GM21825 (cell line): ENCODE measurements at regions not wholly inside any gene's neighbourhood (a gene's known extent, or its start where the extent isn't known, plus 50 kb on each side); places are given as distances from the start of the nearest gene placed in this dataset.
A peak's percentile ranks its signal among the peaks of the same experiment; 100 is the strongest.
"Not testable (repeated sequence)": the region's sequence is repeated elsewhere in the genome, so short reads cannot be mapped to it uniquely, and the experiment has no call there.

ENCODE experiments used
- ATAC-seq: cut with Tn5 transposase; IDR thresholded peaks from one replicate; pipeline ENCODE4 v1.9.1; 2021; ENCODE audit warnings: mild to moderate bottlenecking, moderate library complexity; ENCODE audit not compliant: unreplicated experiment

DNA sequence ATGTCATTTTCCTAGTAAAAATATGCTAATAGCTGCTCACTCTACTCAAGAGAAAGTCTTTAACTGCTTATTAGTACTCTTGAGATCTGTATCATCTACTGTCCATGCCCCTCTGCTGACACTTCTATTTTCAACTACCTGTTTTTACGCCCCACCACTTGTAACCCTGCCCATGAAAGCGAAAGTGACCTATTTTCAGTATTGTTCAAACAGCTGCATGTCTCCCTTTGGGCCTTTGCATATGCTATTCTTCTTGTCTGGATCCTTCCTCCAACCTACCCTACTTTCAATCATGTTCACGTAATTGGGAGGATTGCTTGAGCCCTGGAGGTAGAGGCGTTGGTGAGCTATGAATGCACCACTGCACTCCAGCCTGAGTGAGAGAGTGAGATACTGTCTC is 1481.3 kb downstream of the GATA3 start:
- peak; percentile 65 for ATAC-seq

DNA sequence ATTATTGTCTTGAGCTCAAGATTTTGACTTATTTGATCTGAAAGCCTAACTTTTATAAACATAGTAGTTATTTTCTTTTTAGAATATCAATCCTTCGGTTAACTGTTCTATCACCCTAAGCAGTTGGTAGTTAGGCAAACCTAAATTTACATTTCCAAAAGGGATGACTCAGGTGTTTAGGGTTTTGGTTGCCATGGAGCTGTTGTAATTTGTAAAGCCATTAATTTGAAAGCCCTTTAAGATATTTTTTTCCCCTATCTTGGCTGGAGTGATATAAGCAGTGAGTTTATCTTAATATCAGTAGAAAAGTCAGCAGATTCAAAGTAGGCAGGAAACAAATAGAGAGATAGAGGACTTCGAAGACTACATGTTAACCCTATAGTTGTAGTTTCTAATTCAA is 1472.6 kb upstream of the CELF2 start:
- no peak for ATAC-seq

DNA sequence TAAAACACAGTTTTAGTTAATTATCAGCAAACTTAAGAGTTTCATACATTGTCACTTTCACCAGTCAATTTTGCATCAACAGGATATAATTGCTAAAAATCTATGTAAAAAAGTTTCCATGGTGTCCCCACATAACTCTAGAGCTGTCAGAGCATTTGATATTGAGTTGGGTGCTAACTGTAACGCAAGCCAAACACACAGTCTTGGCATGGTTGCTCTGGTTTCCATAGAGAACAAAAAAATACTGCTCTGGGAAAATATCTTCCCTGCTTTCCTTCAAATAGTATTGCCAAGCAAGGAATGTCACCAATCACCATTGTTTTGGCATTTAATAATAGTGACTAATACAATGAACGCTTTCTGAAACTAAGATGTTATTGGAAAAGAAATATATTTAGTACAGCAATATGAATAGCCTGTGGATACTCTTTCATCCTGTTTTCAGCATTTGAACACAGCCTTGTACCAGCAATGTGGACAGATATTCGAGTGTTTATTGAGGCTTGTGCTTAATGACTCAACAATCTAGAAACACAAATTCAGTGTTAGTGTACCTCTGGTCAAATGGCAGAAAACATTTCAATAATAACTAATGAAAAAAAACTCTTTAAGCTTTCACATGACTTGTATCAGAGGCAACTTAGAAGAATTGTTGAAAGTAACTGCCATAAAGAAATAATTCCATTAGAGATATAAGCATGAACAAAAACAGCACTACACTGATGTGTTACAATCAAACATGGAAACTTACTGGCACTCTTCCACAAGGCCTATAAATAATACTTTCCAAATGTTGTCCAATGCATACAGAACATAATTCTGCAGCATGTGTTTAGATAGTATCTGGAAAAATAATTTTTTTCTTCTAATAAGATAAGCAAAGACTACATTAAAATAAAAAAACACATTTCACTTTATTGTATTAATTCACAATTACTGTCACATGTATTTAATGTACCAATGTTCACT is 1469.5 kb upstream of the CELF2 start:
- ATAC-seq, result no peak

DNA sequence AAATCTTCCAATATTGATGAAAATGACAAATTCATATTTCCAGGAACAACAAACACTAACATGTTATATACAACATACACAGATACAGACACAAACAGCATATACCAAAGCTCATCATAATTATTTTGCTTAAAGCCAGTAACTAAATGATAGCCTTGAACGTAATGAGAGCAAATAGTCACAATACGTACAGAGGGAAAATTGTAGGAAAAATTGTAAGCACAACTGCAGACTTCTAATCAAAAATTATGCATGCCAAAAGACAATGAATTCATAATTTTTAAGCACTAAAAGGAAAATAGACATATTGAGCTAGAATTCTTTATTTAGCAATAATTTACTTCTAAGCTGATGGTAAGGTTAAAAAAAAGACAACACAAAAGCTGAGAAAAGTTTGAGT is 1466.9 kb upstream of the CELF2 start:
- no peak for ATAC-seq

DNA sequence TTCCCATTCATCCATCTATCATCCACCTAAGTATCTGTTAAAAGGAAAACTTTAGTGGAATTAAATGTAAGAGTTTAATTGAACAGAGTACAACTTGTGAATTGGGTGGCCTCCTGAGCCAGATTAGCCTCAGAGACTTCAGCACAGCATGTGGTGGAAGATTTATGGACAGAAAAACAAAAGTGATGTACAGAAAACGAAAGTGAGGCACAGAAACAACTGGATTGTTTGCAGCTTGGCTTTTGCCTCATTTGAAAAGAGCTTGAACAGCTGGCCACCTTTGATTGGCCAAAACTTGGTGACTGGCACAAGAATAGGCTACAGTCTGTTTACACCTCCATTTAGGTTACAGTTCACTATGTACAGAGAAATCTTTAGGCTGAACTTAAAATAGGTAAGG is 1463.4 kb upstream of the CELF2 start:
- no peak for ATAC-seq

DNA sequence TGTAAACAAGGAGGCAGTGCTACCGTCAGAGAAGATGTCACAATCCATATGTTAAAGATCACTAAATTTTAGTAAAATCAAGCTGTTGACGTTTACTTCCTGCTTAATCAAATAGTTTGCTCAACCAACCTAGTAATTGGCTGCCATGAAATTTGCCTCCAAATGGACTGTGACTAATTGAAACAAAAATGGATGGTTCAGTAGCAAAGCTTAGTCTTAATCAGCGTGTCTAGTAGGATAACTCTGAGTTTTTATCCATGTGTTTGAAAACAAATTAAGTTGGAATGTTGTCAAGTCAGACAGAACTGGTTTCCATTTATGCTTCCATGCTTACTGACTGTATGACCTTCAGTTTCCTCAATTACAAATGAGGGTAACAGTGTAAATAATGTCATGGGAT is 1456.7 kb upstream of the CELF2 start:
- ATAC-seq, result no peak

DNA sequence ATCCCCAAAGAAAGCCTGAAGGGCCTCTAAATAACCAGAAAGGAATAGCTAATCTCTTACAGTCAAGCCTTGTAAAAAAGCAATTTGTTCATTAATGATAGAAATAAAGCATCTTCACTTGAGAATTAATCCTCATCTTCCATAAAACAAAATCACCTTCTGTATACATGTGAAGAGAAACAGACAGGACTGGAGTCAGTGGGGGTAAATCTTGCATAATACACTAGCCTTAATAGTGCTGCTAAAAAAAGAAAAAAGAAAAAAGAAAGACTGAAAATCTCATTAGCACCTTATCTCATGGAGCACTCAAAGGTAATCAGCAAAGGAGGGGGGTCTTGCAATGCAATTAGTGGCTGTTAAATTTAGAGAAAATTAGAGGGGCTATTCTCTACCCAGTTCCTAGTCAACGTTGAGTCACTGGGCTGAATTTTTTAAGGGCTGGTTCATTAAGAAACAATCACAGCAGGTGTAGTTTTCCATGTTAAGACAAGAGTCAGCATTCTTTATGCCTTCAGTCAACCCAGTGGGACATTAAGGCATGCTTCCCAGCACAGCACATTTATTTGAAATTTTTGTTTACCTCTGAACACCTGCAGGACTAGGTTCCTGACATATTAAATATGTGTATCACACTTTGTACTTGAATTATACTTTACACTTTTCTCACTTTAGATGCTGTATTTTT is 1455.7 kb upstream of the CELF2 start:
- ATAC-seq, result no peak

DNA sequence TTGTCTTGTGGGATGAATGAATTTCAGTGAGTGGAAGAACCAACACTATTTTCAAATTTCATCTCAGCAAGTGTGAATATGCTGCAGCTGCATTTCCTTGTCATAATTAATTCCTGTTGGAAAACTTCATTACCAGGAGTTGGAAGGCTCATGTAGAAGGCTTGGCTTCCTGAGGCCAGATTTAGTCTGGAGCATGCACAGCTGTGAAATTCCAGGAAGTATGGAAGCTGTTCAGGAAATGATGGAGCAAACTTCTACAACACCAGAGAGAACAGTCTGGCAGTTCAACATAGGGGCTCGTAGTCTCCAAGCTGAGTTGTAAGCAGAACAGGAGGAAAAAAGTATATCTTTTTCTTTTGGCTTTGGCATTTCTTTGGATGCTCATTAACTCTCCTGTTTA is 1439.9 kb upstream of the CELF2 start:
- no peak for ATAC-seq

DNA sequence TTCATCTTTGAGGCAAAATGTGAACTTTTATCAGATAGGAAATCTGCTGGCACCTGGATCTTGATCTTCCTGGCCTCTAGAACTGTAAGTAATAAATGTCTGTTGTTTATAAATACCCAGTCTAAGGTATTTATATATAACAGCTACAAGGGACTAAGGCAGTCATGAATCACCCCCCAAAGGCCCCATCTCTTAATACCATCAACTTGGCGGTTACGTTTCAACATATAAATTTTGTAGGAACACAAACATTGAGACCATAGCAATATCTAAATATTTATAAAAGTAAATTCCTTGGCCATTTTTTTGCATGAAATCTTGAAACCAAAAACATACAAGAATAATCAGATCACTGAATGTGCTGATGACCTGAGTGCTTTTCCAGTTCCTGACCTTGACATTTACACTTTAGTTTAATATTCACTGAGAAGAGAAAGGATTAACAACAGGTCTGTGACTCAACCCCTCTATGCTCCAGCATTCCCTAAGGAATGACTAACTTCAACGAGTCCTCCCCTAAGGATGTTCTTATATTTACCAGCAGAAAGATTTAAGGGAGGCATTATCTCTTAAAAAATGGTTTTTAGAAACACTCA is 1438.5 kb upstream of the CELF2 start:
- no peak for ATAC-seq

DNA sequence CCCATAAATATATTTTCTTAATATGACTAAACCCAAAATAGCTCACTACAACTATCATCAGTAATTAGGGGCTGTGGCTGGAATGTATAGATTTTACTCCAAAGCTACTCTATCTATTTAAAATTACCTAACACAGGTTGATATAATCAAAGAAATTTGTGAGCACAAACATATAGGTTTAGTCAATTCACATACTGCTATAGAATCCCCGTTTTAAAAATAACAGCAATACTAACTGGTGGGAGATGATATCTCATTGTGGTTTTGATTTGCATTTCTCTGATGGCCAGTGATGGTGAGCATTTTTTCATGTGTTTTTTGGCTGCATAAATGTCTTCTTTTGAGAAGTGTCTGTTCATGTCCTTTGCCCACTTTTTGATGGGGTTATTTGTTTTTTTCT is 1434.9 kb upstream of the CELF2 start:
- not testable (repeated sequence) for ATAC-seq

DNA sequence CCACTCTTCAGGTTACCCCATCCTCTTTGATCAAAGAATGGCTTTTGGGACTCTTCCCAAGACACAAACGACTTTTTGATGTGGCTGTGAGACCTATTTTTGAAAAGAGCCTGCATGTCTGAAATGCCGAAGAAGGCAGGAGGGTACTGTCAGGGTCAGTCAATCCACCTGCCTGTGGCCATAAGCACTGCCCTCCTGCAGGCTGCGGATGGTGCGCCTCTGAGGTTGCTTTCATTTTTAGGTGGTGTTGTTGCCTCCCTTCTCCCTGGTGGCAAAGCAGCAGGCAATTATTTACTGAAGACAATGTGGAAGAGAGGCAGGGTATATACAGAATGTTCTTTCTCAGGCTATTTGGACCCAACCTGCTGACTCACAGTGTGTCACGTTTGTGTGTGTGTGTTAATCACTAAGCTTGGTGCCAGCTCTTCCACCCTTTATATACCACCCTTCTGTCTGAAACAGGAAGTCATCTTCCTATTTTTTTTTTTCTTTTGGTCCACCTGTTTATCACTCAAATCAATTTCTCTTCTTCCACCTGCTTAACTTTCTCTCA is 1421.2 kb upstream of the CELF2 start:
- ATAC-seq, result no peak

DNA sequence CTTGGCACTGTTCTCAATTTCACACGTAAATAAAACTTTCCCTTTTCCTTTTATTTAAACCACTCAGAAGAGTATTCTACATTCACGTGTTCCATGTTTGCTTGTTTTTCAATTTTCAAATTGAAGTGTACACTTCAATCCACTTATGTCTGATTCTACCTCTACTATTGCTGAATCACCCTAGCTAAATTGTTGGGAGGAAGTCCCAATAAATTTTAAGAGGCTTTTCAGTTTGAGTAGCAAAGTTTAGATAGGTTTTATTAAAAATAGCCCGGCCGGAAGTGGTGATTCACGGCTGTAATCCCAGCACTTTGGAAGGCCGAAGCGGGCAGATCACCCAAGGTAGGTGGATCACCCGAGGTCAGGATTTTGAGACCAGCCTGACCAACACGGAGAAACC is 1414.7 kb upstream of the CELF2 start:
- ATAC-seq, result no peak

DNA sequence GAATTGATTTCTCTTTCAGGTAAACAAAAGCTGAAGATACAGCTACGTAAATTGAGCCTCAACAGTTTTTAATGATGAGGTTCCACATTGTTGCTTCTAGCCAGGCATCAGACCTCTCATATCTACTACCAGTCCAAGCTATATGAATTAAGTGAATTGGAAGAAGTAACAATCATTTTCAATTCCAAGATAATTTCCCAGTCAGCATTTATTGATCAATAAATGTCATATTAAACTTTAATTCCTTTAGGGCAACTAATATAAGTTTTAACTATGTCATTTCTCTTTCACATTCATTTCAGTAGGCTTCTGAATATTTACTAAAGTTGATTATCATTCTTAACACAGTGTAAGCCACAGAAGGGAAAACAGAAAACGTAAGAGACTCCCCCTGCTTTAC is 1413.7 kb upstream of the CELF2 start:
- ATAC-seq, result no peak

DNA sequence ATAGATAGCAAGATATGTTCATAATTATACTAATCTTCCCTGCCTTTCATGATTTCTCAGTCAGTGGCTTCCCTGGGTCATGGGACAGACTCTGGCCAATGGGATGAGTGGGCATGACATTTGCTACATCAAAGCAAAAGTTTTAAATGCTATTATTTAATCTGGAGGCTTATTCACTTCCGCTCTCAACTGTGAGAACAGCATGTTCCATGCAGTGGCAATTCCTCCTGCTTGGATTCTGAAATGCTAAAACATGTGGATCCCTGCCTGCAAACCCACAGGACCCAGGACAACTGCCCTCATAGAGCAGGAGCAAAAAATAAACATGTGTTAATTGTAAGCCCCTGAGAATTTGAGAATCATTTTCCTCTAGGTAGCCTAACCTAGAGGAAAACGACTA is 1412.4 kb upstream of the CELF2 start:
- ATAC-seq, result no peak

DNA sequence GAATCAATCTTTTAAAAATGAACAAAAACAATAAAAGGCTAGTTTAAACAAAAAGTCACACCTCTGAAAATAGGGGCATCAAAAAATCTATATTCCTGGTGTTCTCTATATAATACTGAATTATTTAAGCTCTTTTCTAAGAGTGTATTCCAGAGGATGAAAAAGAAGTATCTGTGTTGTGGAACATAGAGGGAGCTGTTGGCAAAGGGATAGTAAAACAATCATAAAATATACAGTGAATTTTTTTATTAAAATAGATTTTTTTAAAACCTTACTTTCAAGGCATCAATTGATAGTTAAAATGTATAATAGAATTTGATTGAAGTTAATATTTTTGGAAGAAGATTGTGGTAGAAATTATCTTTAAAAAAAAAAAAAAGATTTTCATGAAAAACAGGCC is 1409.1 kb upstream of the CELF2 start:
- ATAC-seq, result no peak

DNA sequence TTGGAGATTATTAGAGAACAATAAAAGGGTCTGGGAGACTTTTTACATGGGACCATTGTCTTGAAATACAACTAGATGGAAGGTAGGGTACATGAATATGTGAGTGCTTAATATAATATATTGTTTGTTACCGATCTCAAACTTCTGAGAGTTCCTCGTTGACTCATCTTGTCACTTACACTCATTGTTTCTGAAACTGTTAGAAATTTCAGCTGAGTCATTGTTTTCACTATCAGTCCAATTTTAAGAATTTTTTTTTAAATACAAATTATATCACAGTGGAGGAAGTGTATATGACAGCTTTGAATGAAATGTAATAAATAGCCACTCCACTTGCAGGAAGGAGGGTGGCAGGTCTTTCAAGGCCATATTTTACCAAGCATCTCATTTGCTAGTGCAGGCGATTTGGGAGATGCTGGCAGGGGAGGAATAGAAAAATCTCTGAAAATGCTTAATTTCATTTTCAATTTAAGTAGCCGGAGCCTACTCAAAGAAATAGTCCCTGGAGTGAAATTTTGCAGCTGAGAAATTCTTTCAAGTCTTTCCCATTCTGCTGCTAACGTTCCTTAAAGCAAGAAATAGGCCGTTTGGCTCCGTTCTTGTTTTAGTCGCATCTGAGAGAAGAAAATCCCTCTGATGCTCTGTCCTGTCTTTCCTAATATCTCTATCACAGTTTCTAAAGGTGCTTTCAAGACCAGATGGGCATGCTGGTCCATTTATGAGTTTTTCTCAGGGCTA is 1404.2 kb upstream of the CELF2 start:
- ATAC-seq, result peak; percentile 96

DNA sequence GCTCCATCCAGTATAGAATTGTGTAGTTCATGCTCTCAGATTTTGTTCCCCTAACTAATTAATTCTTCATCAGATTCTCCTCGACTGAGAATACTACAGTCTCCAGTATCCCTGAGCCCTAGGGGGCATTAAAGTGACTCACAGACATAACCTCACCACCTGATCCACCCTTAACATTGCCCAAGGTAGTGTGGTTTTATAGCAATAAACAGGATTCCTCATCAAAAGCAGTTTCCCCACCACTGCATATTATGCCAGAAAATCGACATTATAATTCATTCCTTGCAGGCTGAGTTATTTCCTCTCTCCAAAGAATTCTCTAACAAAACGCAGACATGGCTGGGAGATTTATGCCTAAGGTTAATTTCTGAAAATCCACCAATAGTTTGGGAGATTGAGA is 1402.5 kb upstream of the CELF2 start:
- no peak for ATAC-seq

DNA sequence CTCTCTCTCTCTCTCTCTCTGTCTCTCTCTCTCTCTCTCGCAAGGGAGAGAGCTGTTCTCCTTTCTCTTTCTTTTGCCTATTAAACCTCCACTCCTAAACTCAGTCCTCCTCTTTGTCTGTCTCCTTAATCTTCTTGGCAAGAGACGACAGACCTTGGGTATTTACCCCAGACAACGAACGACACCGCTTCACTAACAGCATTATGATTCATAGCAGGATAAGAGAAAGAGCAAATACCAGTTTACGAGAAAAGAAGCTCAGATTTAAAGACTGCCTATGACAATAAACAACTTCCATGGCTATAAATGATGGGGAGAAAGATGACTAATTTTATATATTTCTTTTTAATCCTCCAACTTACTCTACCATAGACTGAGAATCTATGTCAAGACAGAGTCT is 1396.5 kb upstream of the CELF2 start:
- no peak for ATAC-seq

DNA sequence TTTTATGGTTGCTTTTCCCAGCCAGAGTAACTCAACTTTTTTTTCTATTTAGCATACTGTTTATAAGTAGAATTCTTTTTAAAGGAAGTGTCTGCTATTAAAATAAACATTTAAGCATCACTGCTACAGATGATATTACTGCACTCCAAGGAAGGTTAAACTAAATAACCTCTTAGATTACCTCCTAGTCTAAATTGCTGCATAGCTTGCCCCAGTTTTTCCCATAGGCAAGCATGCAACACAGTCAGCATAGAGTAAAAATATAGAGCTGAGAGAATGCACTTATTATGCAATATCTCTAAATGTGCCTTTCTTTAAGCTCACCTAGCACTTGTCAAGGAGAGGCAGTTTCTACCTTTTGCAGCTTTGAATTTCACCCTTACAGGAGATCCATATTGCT is 1392.4 kb upstream of the CELF2 start:
- ATAC-seq, result no peak

DNA sequence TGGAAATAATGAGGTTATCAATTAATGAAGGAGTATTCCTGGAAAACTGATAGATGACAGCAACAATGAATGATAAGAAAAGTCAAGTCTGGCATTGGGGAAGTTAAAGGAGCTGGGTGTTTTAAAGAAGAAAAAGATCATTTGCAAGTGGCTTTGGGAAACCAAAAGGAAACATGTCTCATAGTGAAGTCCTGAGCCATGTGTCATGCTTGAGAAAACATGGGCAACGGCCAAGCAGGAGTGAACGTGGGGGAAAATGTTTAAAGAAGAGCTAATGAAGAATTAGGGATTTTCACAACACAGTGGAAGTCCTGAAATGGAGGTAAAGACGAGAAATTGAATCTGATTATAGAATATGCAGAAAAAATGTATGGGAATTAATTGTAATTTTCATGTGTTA is 1383.2 kb upstream of the CELF2 start:
- ATAC-seq, result no peak

DNA sequence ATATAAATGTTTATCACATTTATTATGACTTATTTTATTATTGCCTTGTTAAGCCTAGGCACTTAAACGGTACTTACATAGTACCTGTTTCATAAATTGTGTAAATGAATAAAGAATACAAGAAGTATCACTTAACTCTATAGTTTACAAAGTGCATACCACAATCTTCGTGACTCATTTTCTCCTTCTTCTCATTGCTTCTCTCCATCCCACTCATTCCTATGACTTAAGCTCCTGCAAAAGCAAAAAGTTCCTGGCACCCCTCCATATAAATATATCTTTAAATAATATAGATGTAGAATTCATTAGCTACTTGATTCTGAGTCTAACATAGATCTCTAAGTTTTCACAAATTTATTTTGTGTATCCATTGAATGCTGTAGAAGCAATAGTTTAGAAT is 1382.0 kb upstream of the CELF2 start:
- no peak for ATAC-seq
